Hepatocyte (in vitro differentiated cells): ENCODE measurements at regions not wholly inside any gene's neighbourhood (a gene's known extent, or its start where the extent isn't known, plus 50 kb on each side); places are given as distances from the start of the nearest gene placed in this dataset.

Source experiments
- DNase-seq: peaks from one replicate; pipeline ENCODE4 v3.0.0-alpha.2; 2016; ENCODE audit warnings: low spot score
- H2AFZ ChIP-seq: fragments of 200-600 bp; sonication (generic); 2 replicates; pipeline ENCODE4 v1.6.0; 2016; ENCODE audit warnings: antibody characterized with exemption, mild to moderate bottlenecking
- H3K27ac ChIP-seq: fragments of 200-600 bp; sonication (generic); 2 replicates; pipeline ENCODE4 v1.5.1; 2016; ENCODE audit warnings: mild to moderate bottlenecking
- H3K27me3 ChIP-seq: fragments of 200-600 bp; sonication (generic); 2 replicates; pipeline ENCODE4 v1.6.1; 2016
- H3K36me3 ChIP-seq: fragments of 200-600 bp; sonication (generic); replicated peaks from 2 replicates; pipeline ENCODE4 v1.5.1; 2016; ENCODE audit warnings: low read depth; ENCODE audit not compliant: insufficient read depth
- H3K4me1 ChIP-seq: fragments of 200-600 bp; sonication (generic); 2 replicates; pipeline ENCODE4 v1.5.1; 2016; ENCODE audit warnings: mild to moderate bottlenecking, moderate library complexity; ENCODE audit not compliant: insufficient read depth
- H3K4me2 ChIP-seq: fragments of 200-600 bp; sonication (generic); 2 replicates; pipeline ENCODE4 v1.6.0; 2016
- H3K4me3 ChIP-seq: fragments of 200-600 bp; sonication (generic); 2 replicates; pipeline ENCODE4 v1.5.1; 2016; ENCODE audit warnings: mild to moderate bottlenecking
- H3K79me2 ChIP-seq: fragments of 200-600 bp; sonication (generic); 2 replicates; pipeline ENCODE4 v1.6.0; 2017; ENCODE audit warnings: mild to moderate bottlenecking
- H3K9me2 ChIP-seq: fragments of 200-600 bp; sonication (generic); replicated peaks from 2 replicates; pipeline ENCODE4 v1.6.0; 2017; ENCODE audit warnings: mild to moderate bottlenecking; ENCODE audit not compliant: insufficient read depth
- H3K9me3 ChIP-seq: fragments of 200-600 bp; sonication (generic); 2 replicates; pipeline ENCODE4 v1.5.1; 2016; ENCODE audit warnings: low read depth, mild to moderate bottlenecking
- H4K20me1 ChIP-seq: fragments of 200-600 bp; sonication (generic); 2 replicates; pipeline ENCODE4 v1.6.0; 2016; ENCODE audit warnings: mild to moderate bottlenecking; ENCODE audit not compliant: insufficient read depth, poor library complexity, severe bottlenecking
- EZH2 ChIP-seq: fragments of 200-600 bp; sonication (generic); IDR thresholded peaks from 2 replicates; pipeline ENCODE4 v1.6.1; 2016; ENCODE audit warnings: antibody characterized with exemption, mild to moderate bottlenecking, borderline replicate concordance
- EZH2phosphoT487 ChIP-seq: fragments of 200-600 bp; sonication (generic); IDR thresholded peaks from one replicate; pipeline ENCODE4 v1.6.1; 2018; ENCODE audit warnings: antibody characterized with exemption, mild to moderate bottlenecking, low read depth, moderate library complexity; ENCODE audit not compliant: unreplicated experiment, severe bottlenecking
- WGBS: methylation state at CpG from one replicate; pipeline ENCODE4 v1.1.6; 2016; ENCODE audit warnings: low lambda C conversion rate; ENCODE audit errors: missing lambda C conversion rate; 5-methylcytosine and 5-hydroxymethylcytosine counted together
- TF ChIP-seq, protein P1 (sequence below): fragments of 200-600 bp; sonication (generic); IDR thresholded peaks from 2 replicates; pipeline ENCODE4 v1.5.1; 2016; ENCODE audit warnings: antibody characterized with exemption, mild to moderate bottlenecking; ENCODE audit not compliant: poor library complexity

DNA sequence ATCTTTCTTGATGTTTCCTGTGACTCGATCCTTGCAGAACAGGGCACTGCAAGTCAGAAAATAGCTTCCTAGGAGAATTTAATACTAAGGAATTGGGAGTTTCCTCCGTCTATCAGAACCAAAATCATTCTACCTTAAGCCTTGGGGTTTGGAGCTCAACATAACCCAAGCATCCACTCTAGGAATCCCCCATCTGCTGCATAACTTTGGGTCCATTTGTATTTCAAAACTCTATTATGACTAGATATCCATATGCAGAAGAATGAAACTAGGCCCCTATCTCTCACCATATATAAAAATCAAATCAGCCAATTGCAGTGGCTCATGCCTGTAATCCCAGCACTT, 61.7 kb upstream of the AKAP13 start:
- TF ChIP-seq EZH2phosphoT487 (no peak), EZH2 (no peak)
- TF ChIP-seq, protein P1, sequence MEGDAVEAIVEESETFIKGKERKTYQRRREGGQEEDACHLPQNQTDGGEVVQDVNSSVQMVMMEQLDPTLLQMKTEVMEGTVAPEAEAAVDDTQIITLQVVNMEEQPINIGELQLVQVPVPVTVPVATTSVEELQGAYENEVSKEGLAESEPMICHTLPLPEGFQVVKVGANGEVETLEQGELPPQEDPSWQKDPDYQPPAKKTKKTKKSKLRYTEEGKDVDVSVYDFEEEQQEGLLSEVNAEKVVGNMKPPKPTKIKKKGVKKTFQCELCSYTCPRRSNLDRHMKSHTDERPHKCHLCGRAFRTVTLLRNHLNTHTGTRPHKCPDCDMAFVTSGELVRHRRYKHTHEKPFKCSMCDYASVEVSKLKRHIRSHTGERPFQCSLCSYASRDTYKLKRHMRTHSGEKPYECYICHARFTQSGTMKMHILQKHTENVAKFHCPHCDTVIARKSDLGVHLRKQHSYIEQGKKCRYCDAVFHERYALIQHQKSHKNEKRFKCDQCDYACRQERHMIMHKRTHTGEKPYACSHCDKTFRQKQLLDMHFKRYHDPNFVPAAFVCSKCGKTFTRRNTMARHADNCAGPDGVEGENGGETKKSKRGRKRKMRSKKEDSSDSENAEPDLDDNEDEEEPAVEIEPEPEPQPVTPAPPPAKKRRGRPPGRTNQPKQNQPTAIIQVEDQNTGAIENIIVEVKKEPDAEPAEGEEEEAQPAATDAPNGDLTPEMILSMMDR: no peak
- Histone ChIP-seq H3K27me3 (no peaks in the 10 kb centered on the region), H3K4me1 (peaks cover 19% of the 10 kb centered on the region), H3K79me2 (no peaks in the 10 kb centered on the region), H3K9me2 (no peaks in the 10 kb centered on the region), H3K4me2 (no peak overlapping the region), H3K27ac (peak overlapping the region; percentile 35), H2AFZ (no peak overlapping the region), H3K9me3 (no peaks in the 10 kb centered on the region), H4K20me1 (no peaks in the 10 kb centered on the region), H3K36me3 (no peaks in the 10 kb centered on the region), H3K4me3 (no peak overlapping the region)
- WGBS: 84% methylated on average over 2 of the region's 2 CpGs
- no peak for DNase-seq

DNA sequence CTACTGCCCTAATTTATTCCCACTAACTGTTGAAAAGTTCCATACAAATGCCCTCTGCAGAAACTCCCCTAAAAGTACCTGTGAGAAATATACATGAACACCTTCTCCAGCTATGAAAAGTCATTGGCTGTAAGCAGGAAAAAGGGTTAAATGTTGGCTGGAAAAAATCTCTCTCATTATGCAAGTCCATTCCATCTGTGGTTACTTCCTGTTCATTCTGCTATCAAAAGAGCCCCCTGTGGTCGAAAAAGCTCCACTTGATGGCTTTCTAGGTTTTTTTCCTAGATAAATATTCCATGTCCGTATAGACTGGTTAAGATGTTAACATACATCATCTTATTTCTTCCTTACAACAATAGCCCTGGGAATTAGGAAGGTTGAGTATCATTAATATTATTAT, 56.2 kb upstream of the AKAP13 start:
- no peaks in the 10 kb centered on the region for H3K4me1 ChIP-seq
- DNase-seq: no peak
- 47% methylated on average over 2 of the region's 2 CpGs for WGBS
- H3K79me2 ChIP-seq: no peaks in the 10 kb centered on the region
- no peaks in the 10 kb centered on the region for H3K27me3 ChIP-seq
- no peak overlapping the region for H3K27ac ChIP-seq
- no peaks in the 10 kb centered on the region for H3K9me2 ChIP-seq
- H3K4me3 ChIP-seq: no peak overlapping the region
- TF ChIP-seq EZH2phosphoT487 (no peak), EZH2 (no peak)
- TF ChIP-seq, protein P1: no peak
- H2AFZ ChIP-seq: no peak overlapping the region
- no peaks in the 10 kb centered on the region for H4K20me1 ChIP-seq
- H3K4me2 ChIP-seq: no peak overlapping the region
- no peaks in the 10 kb centered on the region for H3K9me3 ChIP-seq
- no peaks in the 10 kb centered on the region for H3K36me3 ChIP-seq

DNA sequence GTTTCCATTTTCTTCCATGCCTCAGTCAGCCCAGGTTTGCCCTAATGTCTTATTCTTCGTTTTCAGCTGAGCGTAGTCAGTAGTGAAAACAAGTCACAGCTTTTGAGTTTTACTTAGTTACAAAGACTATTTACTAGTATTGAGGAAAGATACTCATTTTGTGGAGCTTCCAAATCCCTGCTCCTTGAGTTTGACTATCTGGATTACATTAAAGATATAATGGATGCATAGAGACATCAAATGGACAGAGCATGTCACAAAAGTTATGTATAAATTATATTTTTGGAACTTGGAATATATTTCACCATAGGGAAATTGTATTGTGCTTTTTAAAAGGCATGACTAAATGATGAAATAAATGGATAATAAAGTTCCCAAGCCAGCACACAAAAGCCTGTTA, 54.6 kb upstream of the AKAP13 start:
- no peaks in the 10 kb centered on the region for H3K27me3 ChIP-seq
- no peaks in the 10 kb centered on the region for H3K9me2 ChIP-seq
- no peak for TF ChIP-seq EZH2phosphoT487
- no peak overlapping the region for H3K4me2 ChIP-seq
- 100% methylated on average over 2 of the region's 2 CpGs for WGBS
- no peaks in the 10 kb centered on the region for H4K20me1 ChIP-seq
- no peaks in the 10 kb centered on the region for H3K79me2 ChIP-seq
- H2AFZ ChIP-seq: no peak overlapping the region
- no peaks in the 10 kb centered on the region for H3K36me3 ChIP-seq
- no peak for DNase-seq
- H3K4me1 ChIP-seq: peaks cover 5% of the 10 kb centered on the region
- no peak overlapping the region for H3K27ac ChIP-seq
- H3K4me3 ChIP-seq: no peak overlapping the region
- no peaks in the 10 kb centered on the region for H3K9me3 ChIP-seq

DNA sequence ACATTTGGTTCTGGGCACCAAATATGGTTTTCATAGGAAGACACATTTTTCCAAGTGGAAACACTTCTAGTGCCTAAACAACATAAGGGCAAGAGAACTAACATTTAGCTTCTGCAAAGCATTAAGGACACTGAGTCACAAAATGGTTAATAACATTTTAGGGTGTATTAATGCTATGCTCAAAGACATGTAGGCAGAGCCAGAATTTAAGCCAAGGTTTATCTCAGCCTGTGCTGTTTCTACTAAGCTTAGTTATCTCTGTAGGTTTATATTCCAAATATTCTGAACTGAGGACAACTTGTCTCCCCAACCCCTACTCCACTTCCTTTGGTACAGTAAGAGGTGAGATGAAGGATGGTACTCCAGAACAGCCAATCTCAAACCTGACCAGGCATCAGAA, 54.1 kb upstream of the AKAP13 start:
- H3K27ac ChIP-seq: no peak overlapping the region
- H4K20me1 ChIP-seq: no peaks in the 10 kb centered on the region
- H3K4me1 ChIP-seq: peaks cover 8% of the 10 kb centered on the region
- H3K4me3 ChIP-seq: no peak overlapping the region
- DNase-seq: no peak
- no peaks in the 10 kb centered on the region for H3K27me3 ChIP-seq
- TF ChIP-seq EZH2 (no peak), EZH2phosphoT487 (no peak)
- TF ChIP-seq, protein P1: no peak
- no peak overlapping the region for H2AFZ ChIP-seq
- no peaks in the 10 kb centered on the region for H3K9me3 ChIP-seq
- H3K79me2 ChIP-seq: no peaks in the 10 kb centered on the region
- no peaks in the 10 kb centered on the region for H3K9me2 ChIP-seq
- H3K36me3 ChIP-seq: no peaks in the 10 kb centered on the region
- no peak overlapping the region for H3K4me2 ChIP-seq
